Fibroblast of skin of back (primary cell): ENCODE measurements at regions not wholly inside any gene's neighbourhood (a gene's known extent, or its start where the extent isn't known, plus 50 kb on each side); places are given as distances from the start of the nearest gene placed in this dataset.
"Not testable (repeated sequence)": the region's sequence is repeated elsewhere in the genome, so short reads cannot be mapped to it uniquely, and the experiment has no call there.

ENCODE experiments used
- DNase-seq: peaks from one replicate; pipeline ENCODE4 v3.0.0-alpha.2; 2013

DNA sequence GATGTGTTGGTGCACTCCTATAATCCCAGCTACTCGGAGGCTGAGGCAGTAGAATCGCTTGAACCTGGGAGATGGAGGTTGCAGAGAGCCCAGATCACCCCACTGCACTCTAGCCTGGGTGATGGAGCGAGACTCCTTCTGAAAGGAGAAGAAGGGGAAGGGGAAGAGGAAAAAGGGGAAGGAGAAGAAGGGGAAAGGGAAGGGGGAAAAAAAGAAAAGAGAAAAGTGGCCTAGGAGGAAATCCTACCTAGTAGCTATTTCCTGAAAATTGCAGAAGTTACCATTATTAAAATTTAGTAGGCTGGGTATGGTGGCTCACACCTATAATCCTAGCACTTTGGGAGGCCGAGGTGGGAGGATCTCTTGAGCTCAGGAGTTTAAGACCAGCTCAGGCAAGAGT is 67.4 kb downstream of the ARRDC3 start:
- no peak for DNase-seq

DNA sequence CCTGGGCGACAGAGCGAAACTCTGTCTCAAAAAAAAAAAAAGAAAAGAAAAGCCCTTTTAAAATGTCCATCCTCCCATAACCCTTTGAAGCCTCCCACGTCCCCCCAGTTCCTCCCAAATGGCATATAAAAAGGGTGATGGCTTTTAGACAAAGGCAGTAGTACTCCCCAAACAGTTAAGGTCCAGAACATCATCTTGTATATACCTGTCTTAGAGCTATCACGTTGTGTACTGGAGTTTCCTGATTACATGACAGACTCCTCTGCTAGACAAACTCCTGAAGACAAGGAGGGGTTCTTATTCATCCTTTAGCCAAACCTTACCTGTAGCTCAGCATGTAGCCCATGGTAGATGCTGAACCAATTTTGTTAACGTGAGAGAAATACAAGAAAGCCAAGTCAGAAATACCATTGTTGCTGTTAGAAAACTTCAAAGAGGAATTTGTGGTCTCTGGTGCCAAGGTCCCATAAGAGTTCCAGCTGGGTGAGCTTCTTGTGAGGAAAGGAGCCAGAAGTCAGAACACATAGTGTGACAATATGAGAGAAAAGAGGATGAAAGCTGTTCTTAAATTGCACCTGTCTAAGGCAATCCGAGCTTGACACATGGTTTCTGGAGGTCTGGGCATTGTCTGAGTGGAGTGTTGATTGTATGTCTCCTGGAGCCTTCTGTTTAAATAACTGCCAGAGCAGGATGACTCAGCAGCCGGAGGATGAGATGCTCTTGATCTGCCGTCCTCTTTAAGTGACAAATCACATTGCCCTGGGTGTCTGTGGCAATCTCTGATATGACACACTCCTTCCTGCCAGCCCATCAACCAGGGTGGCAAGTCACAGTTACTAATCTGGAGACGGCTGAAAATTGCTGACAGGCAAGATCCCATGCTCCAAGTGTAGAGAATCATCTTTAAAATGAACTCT is 69.1 kb downstream of the ARRDC3 start:
- DNase-seq, result peak; percentile 97

DNA sequence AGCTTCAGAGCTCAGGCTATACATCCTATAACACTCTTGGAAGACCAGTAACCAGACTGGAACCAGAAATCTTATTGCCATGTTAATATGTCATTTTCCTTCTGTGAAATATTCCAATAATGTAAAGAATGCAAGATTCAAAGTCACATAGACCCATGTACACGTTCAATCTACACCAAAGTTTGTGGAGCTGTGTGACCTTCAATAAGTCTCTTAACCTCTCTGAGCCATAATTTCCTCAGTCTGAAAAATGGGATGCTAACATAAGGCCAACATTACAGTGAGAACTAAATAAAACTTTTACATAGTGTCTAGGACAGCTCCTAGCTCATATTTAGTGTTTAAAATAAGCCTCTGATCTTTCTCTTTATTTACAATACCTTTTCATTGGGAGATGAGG is 70.4 kb downstream of the ARRDC3 start:
- DNase-seq, result peak; percentile 37

DNA sequence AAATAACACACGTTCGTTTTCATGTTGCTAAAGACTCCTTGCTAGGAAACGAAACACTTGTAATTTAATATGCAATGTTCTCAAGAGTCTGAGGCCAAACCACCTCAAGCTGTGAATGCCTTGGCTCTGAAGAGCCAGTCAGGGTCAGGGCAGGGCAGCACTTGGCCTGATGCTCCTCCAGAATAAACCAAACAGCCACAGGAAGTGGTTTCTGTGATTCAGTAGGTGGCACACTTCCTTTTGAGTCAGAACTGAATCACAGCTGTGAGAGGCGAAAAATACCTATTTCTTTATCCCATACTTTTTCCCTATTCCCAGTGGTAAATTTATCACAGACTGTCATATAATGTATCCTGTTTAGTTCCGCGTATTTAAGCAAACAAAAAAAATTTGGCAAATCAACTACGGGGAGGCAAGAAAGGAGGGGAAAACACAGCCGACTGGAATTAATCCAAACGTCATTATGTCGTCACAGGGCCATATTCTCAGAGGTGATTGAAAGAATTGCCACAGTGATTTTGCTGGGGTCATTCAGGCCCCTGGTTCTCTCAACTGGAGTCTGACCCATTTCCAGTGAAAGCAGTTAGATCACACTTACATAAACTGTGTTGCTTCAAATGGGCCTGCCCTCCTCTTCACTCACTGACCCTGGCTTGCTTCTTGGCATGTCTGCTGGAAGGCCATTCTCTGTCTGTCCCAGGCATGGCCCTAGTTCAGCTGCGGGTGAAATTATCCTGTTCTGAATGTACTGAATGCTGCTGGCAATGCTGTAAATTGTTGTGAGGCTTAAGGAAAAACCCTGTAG is 71.2 kb downstream of the ARRDC3 start:
- peak; percentile 98 for DNase-seq

DNA sequence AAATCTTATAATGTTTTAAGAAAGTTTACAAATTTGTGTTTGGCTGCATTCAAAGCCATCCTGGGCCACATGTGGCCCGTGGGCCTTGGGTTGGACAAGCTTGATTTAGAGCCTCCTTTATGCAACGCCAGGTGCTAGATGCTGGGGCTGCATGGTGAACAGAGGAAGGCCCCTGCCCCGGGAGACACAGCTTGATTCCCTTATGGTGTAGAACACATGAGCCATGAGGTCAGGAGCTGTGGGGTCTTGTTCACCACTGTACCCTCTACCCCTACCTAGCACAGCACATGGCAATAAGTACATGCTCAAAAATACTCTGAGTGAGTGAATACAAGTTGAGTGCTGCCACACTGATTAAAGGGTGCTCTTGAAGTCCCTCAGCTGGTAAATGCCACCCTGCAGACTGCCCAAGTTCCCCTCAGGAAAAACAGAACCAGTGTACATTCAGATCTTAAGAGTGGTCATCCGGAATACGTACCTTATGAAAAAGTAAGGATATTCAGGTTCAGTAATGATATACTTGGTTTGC is 71.9 kb downstream of the ARRDC3 start:
- DNase-seq, result no peak

DNA sequence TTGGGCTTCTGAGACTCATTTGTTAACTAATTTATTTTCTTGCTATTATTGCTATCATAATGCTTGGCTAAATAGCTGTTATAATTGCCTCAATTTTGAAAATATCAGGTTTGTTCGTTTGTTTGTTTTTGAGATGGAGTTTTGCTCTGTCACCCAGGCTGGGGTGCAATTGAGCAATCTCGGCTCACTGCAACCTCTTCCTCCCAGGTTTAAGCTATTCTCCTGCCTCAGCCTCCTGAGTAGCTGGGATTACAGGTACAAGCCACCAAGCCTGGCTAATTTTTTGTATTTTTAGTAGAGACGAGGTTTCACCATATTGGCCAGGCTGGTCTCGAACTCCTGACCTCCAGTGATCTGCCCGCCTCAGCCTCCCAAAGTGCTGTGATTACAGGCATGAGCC is 75.0 kb downstream of the ARRDC3 start:
- DNase-seq, result not testable (repeated sequence)

DNA sequence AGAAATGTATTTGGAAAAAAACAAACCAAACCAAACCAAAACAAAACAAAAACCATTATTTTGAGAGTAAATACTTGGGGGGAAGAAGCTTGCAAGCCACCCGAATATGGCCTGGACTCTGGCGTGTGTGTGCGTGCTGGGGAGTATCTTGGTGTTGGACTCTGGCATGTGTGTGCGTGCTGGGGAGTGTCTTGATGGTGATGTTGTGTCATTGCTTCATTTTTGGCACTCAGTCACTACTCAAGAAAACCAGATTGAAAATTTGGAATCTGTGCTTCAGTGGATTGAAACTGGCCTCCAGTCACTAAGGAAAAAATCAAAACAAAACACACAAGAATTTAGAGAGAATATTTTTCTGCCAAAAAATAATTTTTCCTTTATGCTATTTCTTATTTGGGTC is 76.1 kb downstream of the ARRDC3 start:
- DNase-seq, result peak; percentile 50

DNA sequence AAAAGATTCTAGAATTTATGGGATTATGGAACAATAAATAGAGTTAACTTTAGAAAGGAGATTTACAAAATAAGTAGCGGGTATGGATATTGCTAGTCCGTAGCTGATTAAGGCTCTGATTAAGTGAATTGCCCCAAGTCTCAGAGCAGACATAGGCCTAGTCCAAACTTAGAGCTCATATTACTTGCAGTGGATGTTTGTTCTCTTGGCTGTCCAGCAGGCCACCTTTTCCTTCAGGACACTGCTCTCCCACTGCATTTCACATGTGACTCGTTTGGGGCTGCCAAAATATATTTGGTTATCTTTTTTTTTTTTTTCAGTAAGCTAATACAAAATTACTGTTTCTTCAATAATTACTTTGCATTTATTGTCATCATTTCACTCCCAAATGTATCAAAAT is 76.6 kb downstream of the ARRDC3 start:
- DNase-seq, result no peak

DNA sequence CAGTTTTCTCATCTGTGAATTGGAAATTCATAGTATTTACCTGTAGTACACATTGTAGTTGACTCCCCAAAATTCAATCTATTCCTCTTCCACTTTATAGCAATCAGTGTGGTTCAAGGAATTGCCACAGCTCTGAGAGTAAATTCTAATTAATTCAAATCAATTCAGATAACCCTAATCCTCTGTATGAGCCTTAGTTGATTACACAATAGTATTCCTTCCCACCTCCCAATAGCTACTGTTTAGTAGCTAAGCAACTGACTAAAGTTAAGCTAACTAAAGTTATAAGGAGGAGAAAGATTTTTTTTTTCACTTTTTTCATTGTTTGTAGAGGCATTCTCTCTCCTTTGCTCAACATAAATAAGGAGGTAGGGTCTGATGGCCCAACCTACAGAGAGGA is 77.5 kb downstream of the ARRDC3 start:
- DNase-seq, result no peak

DNA sequence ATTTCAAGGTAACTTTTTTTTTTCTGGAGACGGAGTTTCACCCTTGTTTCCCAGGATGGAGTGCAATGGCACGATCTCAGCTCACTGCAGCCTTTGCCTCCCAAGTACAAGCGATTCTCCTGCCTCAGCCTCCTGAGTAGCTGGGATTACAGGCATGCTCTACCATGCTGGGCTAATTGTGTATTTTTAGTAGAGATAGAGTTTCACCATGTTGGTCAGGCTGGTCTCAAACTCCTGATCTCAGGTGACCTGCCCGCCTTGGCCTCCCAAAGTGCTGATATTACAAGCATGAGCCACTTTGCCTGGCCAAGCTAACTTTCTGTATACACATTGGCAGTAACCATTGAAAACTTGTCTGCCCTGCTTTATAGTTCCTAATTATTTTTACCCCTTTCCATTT is 79.1 kb downstream of the ARRDC3 start:
- DNase-seq, result not testable (repeated sequence)

DNA sequence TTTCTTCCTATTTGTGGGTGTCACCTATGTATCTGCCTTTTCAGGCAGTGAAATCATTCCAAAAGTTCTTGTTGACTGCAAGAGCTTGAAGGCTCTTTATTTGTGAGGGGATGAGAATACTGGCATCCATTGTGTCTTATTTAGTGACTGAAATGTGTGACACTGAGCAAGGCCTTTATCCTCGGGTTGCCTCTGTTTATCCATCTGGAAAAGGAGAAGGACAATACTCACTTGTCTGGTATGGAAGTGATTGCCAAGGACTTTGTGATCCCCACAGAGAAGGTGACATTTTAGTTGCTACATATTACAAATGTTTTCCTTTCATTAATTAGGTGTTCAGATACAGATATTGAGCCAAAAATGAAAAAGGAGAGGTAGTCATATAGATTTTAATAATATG is 80.2 kb downstream of the ARRDC3 start:
- DNase-seq, result no peak

DNA sequence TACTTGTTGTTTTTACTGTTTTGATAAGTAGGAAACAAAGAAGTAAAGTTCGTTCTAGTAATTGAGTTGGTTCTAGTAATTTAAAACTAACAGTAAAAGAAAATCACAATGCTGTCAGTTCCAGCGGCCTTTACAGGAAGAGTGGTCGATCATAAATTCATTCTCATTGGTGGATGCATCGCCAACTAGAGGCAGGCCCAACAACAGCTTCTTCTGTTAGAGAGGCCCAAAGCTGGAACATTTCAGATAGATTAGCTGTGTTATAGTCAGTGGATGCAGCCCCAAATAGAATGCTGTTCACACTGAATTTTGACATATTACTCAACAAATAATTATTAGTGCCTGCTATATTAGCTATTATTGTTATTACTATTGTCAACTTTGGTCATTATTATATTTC is 80.8 kb downstream of the ARRDC3 start:
- DNase-seq, result no peak

DNA sequence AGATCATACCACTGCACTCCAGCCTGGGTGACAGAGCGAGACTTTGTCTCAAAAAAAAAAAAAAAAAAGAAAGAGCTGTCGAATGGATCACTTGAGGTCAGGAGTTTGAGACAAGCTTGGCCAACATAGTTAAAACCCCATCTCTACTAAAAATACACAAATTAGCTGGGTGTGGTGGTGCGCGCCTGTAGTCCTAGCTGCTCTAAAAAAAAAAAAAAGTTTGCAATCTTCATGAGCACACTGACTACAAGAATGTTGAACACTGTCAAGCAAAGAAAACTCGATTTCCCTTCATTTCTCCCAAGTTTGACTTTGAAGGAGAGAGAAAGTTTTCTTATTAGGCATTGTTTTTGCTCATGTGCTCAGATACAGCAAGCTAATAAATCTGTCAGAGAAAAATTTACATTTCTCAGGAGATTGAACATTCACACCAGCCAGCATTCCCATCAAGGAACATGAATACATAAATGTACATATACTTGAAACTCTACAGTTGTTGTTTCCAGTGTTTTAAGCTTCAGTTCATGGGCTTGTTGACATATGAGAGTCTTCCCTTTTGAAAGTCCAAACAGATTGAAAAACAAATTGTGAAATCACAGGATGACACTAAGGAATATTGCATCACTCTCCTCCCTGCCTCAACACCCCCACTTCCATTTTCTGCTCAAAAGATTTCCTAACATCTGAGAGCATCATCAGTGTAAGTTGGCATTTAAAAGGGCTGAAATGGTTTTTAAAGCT is 81.8 kb downstream of the ARRDC3 start:
- no peak for DNase-seq

DNA sequence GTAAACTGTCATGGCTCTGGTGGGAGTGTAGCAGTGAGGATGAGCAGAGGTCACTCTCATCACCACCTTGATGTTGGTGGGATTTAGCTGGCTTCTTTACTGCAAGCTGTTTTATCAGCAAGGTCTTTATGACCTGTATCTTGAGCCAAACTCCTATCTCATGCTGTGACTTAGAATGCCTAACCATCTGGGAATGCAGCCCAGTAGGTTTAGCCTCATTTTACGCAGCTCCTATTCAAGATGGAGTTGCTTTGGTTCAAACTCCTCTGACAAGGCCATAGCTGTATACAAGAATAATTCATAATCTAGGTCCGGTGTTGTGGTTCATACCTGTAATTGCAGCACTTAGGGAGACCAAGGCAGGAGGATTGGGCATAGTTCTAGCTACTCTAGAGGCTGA is 85.1 kb downstream of the ARRDC3 start:
- DNase-seq, result no peak

DNA sequence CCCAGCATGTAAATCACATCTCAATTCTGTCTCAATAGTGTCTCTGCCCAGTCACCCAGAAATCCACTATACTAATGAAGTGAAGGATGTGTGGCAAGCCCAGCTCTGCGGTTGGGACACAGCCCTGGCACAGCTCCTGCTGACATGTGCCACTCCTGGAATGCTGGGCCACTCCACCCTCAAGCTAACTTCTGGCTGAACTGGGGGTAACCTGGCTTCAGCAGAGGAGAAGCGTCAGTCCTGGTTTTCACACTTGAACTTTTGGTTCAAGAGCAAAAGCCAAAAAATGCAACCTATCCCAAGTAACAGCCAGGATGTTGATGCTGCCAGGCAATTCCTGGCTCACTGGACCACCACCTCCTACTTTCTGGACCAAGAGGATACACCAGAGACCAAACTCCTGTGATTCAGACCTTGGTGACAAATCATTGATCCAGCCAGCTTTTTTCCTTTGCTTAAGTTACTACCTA is 86.4 kb downstream of the ARRDC3 start:
- DNase-seq, result no peak

DNA sequence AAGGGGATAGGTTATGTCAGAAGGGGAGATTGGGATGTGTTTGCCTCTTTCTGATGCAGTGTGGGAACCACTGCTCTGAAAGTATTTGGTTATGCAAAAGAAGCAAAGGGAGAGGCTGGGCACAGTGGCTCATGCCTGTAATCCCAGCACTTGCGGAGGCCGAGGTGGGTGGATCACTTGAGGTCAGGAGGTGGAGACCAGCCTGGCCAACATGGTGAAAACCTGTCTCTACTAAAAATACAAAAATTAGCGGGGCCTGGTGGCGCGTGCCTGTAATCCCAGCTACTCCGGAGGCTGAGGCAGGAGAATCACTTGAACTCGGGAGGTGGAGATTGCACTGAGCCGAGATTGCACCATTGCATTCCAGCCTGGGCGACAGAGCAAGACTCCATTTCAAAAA is 87.0 kb downstream of the ARRDC3 start:
- not testable (repeated sequence) for DNase-seq

DNA sequence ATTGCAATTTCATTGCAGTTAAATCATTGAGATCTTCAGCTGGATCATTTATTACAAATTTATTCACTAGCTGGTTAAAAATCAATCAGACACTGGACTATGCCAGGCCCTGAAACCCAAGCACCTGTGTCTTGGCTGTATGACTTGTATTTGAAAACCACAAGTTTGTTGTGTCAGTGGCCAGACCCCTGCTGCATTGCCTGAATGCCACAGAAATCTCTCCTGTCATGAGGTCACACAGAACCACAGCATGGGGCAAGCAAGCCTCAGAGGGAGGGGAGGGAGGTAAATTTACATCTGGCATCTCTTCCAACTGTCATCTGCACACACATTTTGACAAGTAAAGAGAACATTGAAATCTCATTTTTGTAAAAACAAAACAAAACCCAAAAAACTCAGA is 90.0 kb downstream of the ARRDC3 start:
- peak; percentile 58 for DNase-seq

DNA sequence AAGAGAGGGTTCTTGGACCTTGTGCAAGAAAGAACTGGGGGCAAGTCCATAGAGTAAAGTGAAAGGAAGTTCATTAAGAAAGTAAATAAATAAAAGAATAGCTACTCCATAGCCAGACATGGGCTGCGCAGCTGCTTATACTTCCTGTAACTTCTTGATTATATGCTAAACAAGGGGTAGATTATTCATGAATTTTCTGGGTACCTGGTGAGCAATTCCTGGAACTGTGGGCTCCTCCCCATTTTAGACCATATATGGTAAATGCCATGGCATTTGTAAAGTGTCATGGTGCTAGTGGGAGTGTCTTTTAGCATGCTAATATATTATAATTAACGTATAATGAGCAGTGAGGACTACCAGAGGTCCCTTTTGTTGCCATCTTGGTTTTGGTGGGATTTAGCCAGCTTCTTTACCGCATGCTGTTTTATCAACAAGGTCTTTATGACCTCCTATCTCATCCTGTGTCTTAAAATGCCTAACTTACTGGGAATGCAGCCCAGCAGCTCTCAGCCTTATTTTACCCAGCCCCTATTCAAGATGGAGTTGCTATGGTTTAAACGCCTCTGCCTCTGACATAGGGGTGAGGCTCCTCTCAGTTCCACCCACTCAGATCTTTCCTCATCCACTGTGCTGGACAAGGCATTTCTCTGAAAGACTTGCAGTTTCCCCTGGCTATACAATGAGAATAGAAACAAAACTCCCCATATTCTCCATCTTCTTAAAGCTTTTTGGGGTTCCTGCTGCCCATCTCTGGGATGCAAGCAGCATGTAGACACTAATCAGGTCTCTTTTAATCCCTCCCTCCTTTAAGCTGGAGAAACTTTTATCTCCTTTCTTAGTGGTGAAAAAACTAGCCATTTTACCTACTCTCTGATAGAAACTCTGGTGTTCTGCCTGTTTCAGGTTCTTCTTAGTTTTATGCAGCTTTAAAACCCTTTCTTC is 91.2 kb downstream of the ARRDC3 start:
- no peak for DNase-seq

DNA sequence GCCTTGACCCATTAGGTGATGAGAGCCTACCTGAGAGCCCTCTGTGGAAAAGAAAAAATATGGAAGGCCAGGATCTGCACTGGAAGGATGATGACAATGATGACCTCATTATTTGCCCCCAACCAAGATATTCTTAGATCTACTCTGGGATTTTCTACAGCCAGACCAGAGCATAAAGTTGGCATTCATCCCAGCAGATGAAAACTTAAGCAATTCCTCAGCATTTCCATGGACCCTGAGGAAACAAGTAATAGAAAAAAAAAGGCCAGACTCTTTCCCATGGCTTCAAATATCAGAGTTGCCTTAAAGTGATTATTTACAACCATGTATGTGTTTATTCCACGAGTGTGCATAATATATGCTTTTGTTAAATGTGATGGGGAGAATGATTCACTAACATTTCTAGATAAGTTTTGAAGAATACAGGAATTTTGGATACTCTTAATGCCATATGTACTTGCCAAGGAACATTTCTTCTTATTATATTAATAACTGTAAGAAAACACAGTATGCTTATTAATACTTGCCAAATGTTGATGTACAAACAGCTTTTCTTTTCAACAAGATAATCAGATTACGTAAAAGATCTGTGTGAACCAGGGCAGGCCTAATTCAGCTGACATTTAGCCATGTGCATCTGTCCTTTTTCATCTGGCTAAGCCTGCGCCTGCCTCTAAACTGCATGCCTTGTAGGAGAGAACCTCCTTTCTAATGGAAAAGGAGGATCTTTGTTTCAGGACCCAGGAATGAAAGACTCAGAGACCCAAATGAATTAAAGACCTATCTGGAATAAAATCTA is 94.8 kb downstream of the ARRDC3 start:
- peak; percentile 53 for DNase-seq

DNA sequence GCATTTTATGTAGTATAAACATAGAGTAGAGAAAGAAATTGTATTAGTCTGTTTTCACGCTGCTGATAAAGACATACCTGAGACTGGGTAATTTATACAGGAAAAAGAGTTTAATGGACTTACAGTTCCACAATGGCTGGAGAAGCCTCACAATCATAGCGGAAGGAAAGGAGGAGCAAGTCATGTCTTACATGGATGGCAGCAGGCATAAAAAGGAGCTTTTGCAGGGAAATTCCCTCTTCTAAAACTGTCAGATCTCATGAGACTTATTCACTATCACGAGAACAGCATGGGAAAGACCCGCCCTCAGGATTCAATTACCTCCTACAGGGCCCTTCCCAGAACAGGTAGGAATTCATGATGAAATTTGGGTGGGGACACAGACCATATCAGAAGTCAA is 98.1 kb downstream of the ARRDC3 start:
- not testable (repeated sequence) for DNase-seq

DNA sequence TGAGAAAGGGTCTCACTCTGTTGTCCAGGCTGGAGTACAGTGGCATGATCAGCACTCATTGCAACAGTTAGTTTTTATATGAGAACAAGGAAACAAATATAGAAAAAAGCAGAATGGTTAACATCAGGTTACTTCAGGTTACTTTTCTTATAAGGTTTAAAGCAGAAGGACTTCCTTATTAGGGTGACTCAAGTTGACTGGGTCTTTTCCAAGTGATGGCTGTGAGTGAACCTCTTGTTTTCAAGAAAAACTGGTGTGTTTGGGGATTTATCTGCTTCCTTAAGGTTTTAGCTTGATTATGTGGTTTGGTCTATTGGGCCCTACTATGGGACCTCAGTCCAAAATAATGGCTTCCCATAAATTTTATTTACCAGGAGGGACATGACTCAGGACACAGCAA is 99.2 kb downstream of the ARRDC3 start:
- DNase-seq, result peak; percentile 37
